Brain microvascular endothelial cell (primary cell): ENCODE measurements at regions not wholly inside any gene's neighbourhood (a gene's known extent, or its start where the extent isn't known, plus 50 kb on each side); places are given as distances from the start of the nearest gene placed in this dataset.

Source experiments
- DNase-seq: peaks from one replicate; pipeline ENCODE4 v3.0.0-alpha.2; 2020
- H3K27ac ChIP-seq: fragments of 250-450 bp; sonication (Bioruptor Pico); 2 replicates; pipeline ENCODE4 v1.5.1; 2020; ENCODE audit warnings: mild to moderate bottlenecking, moderate library complexity
- H3K27me3 ChIP-seq: fragments of 250-450 bp; sonication (Bioruptor Pico); replicated peaks from 2 replicates; pipeline ENCODE4 v1.5.1; 2020; ENCODE audit warnings: mild to moderate bottlenecking
- H3K36me3 ChIP-seq: fragments of 250-450 bp; sonication (Bioruptor Pico); replicated peaks from 2 replicates; pipeline ENCODE4 v1.5.1; 2020; ENCODE audit warnings: mild to moderate bottlenecking
- H3K4me3 ChIP-seq: 2 replicates; pipeline ENCODE4 v1.5.1; 2011; ENCODE audit warnings: low read depth, mild to moderate bottlenecking, control low read depth, low read length, moderate library complexity
- CTCF ChIP-seq: IDR thresholded peaks from 2 replicates; pipeline ENCODE4 v1.5.1; 2011; ENCODE audit warnings: low read depth, mild to moderate bottlenecking, moderate library complexity, low read length, control low read depth, inconsistent platforms; ENCODE audit errors: missing control alignments
- in situ Hi-C: cut with HindIII; loops from 2 replicates; pipeline ENCODE4 v1.10.0; 2017; ENCODE audit warnings: low sequenced_read_pairs, low pct_ligation_motif_present

- Histone ChIP-seq H3K36me3 (no peaks in the 10 kb centered on the region), H3K27ac (no peak overlapping the region), H3K4me3 (no peak overlapping the region), H3K27me3 (no peaks in the 10 kb centered on the region)
- in situ Hi-C loops, result no loop called here
- TF ChIP-seq CTCF, result no peak
- no peak for DNase-seq
These were observed 93.1 kb downstream of the BOD1 start for GRCh38 chr5:173523388-173523787.

DNA sequence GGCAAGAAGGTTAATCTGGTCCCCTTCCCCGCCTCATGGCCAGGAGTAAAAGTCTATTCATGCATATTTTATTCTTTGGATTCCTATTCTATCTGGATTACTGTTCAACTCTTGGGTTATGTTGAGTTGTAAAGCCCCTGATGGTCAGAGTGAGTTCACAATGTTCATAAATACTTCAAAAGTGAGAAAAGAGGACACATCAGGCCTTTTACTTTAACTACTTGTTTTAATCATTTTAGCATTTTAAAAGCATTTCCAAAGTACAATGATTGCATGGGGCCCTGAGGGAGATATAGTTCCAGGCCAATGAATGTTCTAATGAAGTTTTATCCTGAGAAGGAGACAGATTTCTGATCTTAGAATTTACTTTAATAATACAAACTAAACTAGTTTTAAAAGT, 93.9 kb downstream of the BOD1 start:
- Histone ChIP-seq H3K4me3 (no peak overlapping the region), H3K36me3 (no peaks in the 10 kb centered on the region), H3K27me3 (no peaks in the 10 kb centered on the region), H3K27ac (no peak overlapping the region)
- in situ Hi-C loops, result no loop called here
- DNase-seq, result no peak
- TF ChIP-seq CTCF, result no peak

- Histone ChIP-seq H3K36me3 (no peaks in the 10 kb centered on the region), H3K27ac (no peak overlapping the region), H3K27me3 (no peaks in the 10 kb centered on the region), H3K4me3 (no peak overlapping the region)
- no peak for DNase-seq
- TF ChIP-seq CTCF, result no peak
- in situ Hi-C loops, result no loop called here
These were observed 97.6 kb downstream of the BOD1 start for GRCh38 chr5:173518856-173519255.

DNA sequence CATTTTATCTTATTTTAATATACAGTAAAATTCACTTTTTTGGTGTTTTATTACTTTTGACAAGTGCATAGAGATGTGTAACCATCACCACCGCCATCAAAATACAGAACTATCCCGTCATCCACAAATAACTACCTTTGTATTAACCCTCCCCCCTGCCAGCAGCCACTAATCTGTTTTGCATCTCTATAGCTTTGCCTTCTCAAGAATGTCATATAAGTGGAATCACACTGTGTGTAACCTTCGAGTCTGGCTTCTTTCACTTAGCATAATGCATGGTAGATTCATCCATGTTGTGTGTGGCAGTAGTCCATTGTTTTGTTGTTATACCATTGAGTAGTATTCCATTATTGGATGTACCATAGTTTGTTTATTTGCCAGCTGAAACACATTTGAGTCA, 98.8 kb downstream of the BOD1 start:
- no peak for TF ChIP-seq CTCF
- no peak overlapping the region for H3K27ac ChIP-seq
- no peaks in the 10 kb centered on the region for H3K36me3 ChIP-seq
- no peak for DNase-seq
- H3K4me3 ChIP-seq, result no peak overlapping the region
- no peaks in the 10 kb centered on the region for H3K27me3 ChIP-seq
- in situ Hi-C loops, result no loop called here

DNA sequence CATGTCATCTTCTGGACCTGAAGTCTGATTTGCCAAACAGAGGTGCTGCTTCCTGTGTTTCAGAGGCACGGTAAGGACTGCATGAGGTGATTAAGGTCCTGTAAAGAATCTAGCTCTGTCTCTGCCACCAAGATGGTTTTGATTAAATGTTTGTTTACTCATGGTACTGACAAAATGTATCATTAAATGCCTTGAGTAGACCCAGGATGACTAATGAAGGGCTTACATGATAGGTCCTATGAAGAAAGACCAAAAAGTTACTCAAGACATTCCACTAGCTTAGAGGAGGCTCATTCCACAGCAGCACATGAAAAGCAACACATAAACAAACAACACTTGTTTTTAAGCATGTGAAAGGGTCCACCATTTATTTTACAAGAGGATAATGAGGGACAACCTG, 100.9 kb downstream of the BOD1 start:
- H3K36me3 ChIP-seq, result no peaks in the 10 kb centered on the region
- H3K27me3 ChIP-seq, result no peaks in the 10 kb centered on the region
- no peak for DNase-seq
- TF ChIP-seq CTCF, result no peak
- H3K4me3 ChIP-seq, result no peak overlapping the region
- no peak overlapping the region for H3K27ac ChIP-seq
- in situ Hi-C loops, result no loop called here

DNA sequence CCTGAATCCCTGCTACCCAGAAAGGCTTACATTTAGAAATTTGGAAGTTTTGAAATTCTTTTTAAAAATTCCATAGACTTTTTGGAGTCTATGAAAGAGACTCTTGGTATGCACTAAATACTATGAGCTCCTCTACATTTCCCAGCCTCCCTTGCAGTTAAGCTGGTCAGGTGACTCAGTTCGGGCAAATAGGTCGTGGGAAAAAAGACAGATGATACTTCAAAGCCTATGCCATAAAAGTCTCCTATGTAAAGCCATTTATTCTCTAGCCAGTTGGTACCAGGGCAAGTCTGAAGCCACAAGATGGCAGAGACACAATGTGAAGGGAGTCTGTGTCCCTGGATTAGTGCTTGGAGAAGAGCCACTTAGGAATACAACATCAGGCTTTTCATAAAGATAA, 101.8 kb downstream of the BOD1 start:
- Histone ChIP-seq H3K4me3 (no peak overlapping the region), H3K36me3 (no peaks in the 10 kb centered on the region), H3K27ac (no peak overlapping the region), H3K27me3 (no peaks in the 10 kb centered on the region)
- in situ Hi-C loops, result no loop called here
- no peak for DNase-seq
- TF ChIP-seq CTCF, result no peak
